ENCODE measurements at regions not wholly inside any gene's neighbourhood (a gene's known extent, or its start where the extent isn't known, plus 50 kb on each side); places are given as distances from the start of the nearest gene placed in this dataset.

GRCh38 chr2:226552571-226553285, 246.9 kb downstream of the IRS1 start:
- TF ChIP-seq CTCF (IDR thresholded peaks at IDR 0.05), result no peak
- no peak for TF ChIP-seq POLR2A (IDR thresholded peaks at IDR 0.05)
